RWPE2 (cell line): ENCODE measurements at regions not wholly inside any gene's neighbourhood (a gene's known extent, or its start where the extent isn't known, plus 50 kb on each side); places are given as distances from the start of the nearest gene placed in this dataset.

Experiments
- ATAC-seq: fragments of 200-7000 bp; cut with Tn5 transposase; 3 replicates; pipeline ENCODE4 v1.9.1; 2021; ENCODE audit warnings: low read depth
- DNase-seq: peaks from one replicate; pipeline ENCODE4 v3.0.0-alpha.2; 2020; ENCODE audit warnings: low spot score
- H3K27ac ChIP-seq: fragments of 450-650 bp; 2 replicates; pipeline ENCODE4 v1.5.1; 2017; ENCODE audit warnings: mild to moderate bottlenecking; ENCODE audit not compliant: poor library complexity, severe bottlenecking
- H3K27me3 ChIP-seq: fragments of 250-450 bp; sonication (Bioruptor Pico); 2 replicates; pipeline ENCODE4 v1.5.1; 2021; ENCODE audit warnings: mild to moderate bottlenecking, moderate library complexity; ENCODE audit not compliant: insufficient read depth, poor library complexity, severe bottlenecking
- H3K36me3 ChIP-seq: fragments of 250-450 bp; sonication (Bioruptor Pico); 2 replicates; pipeline ENCODE4 v1.5.1; 2020; ENCODE audit warnings: low read depth, mild to moderate bottlenecking, moderate library complexity
- H3K4me1 ChIP-seq: fragments of 250-450 bp; sonication (Bioruptor Pico); 2 replicates; pipeline ENCODE4 v1.5.1; 2021; ENCODE audit warnings: mild to moderate bottlenecking, moderate library complexity; ENCODE audit not compliant: insufficient read depth, poor library complexity, severe bottlenecking
- H3K4me3 ChIP-seq: fragments of 250-450 bp; sonication (Bioruptor Pico); 2 replicates; pipeline ENCODE4 v1.5.1; 2021; ENCODE audit warnings: mild to moderate bottlenecking, moderate library complexity; ENCODE audit not compliant: severe bottlenecking
- H3K9me3 ChIP-seq: fragments of 250-450 bp; sonication (Bioruptor Pico); 2 replicates; pipeline ENCODE4 v1.5.1; 2021; ENCODE audit warnings: mild to moderate bottlenecking, moderate library complexity; ENCODE audit not compliant: severe bottlenecking
- CTCF ChIP-seq: fragments of 450-650 bp; IDR thresholded peaks from one replicate; pipeline ENCODE4 v1.5.1; 2017; ENCODE audit warnings: mild to moderate bottlenecking, moderate library complexity; ENCODE audit not compliant: poor library complexity, severe bottlenecking

GRCh38 chrX:8232406-8232805 lies 61.3 kb upstream of the VCX2 start:
- no peak for DNase-seq
- Histone ChIP-seq H3K4me1 (no peaks in the 10 kb centered on the region), H3K36me3 (no peaks in the 10 kb centered on the region), H3K27ac (no peak overlapping the region), H3K27me3 (no peaks in the 10 kb centered on the region), H3K4me3 (no peak overlapping the region), H3K9me3 (no peaks in the 10 kb centered on the region)
- no peak for ATAC-seq
- no peak for TF ChIP-seq CTCF

- TF ChIP-seq CTCF, result no peak
- H3K4me1 ChIP-seq, result no peaks in the 10 kb centered on the region
- H3K27ac ChIP-seq, result no peak overlapping the region
- ATAC-seq, result no peak
- no peak for DNase-seq
- no peaks in the 10 kb centered on the region for H3K36me3 ChIP-seq
- H3K4me3 ChIP-seq, result no peak overlapping the region
- H3K9me3 ChIP-seq, result no peaks in the 10 kb centered on the region
- H3K27me3 ChIP-seq, result no peaks in the 10 kb centered on the region
Observed at GRCh38 chrX:8233091-8233490, 62.0 kb upstream of the VCX2 start.

- no peak for TF ChIP-seq CTCF
- Histone ChIP-seq H3K4me1 (no peaks in the 10 kb centered on the region), H3K36me3 (no peaks in the 10 kb centered on the region), H3K4me3 (no peak overlapping the region), H3K27ac (no peak overlapping the region), H3K9me3 (no peaks in the 10 kb centered on the region), H3K27me3 (no peaks in the 10 kb centered on the region)
- ATAC-seq, result no peak
- no peak for DNase-seq
Observed at GRCh38 chrX:8235026-8235425, 64.0 kb upstream of the VCX2 start.

GRCh38 chrX:8237718-8238117 lies 66.7 kb upstream of the VCX2 start:
- no peak for TF ChIP-seq CTCF
- no peaks in the 10 kb centered on the region for H3K9me3 ChIP-seq
- H3K36me3 ChIP-seq, result no peaks in the 10 kb centered on the region
- no peak overlapping the region for H3K27ac ChIP-seq
- DNase-seq, result no peak
- no peaks in the 10 kb centered on the region for H3K4me1 ChIP-seq
- H3K4me3 ChIP-seq, result no peak overlapping the region
- no peaks in the 10 kb centered on the region for H3K27me3 ChIP-seq
- no peak for ATAC-seq

- TF ChIP-seq CTCF, result no peak
- no peaks in the 10 kb centered on the region for H3K27me3 ChIP-seq
- no peak for DNase-seq
- H3K4me1 ChIP-seq, result no peaks in the 10 kb centered on the region
- no peaks in the 10 kb centered on the region for H3K36me3 ChIP-seq
- H3K4me3 ChIP-seq, result no peak overlapping the region
- no peaks in the 10 kb centered on the region for H3K9me3 ChIP-seq
- no peak overlapping the region for H3K27ac ChIP-seq
- no peak for ATAC-seq
Observed at GRCh38 chrX:8242431-8243020, 71.5 kb upstream of the VCX2 start.
